K562 (cell line): ENCODE measurements at regions not wholly inside any gene's neighbourhood (a gene's known extent, or its start where the extent isn't known, plus 50 kb on each side); places are given as distances from the start of the nearest gene placed in this dataset.

Experiments used
- ATAC-seq: fragments of 200-7000 bp; cut with Tn5 transposase; 3 replicates; pipeline ENCODE4 v1.9.1; 2020; ENCODE audit warnings: moderate library complexity
- BruUV-seq: library from RNA; stranded (reverse); fragments of 400-500 nt; replicated peaks from 2 replicates; lab custom pipeline; 2021; lab: Mats Ljungman, UMichigan
- CTCF ChIA-PET: fragments of 300-600 bp; formaldehyde crosslinking; extraction: SDS; loops from one replicate; lab custom pipeline; 2021; ENCODE audit warnings: low intra/inter-chr PET ratio; lab: Yijun Ruan, JAX
- POLR2A ChIA-PET: fragments of 300-600, 350-650 bp; sonication (Branson Sonifier 250); formaldehyde crosslinking; extraction: SDS; loops from one replicate; lab custom pipeline; 2021; ENCODE audit warnings: antibody characterized with exemption, inconsistent platforms; lab: Yijun Ruan, JAX
- DNase-seq, 4 experiments: peaks; one replicate each; pipeline versions ENCODE4 v3.0.0 to v3.0.0-alpha.2; 2011 to 2018; ENCODE audit warnings: low spot score in 3 of 4, mixed read lengths in 3 of 4; ENCODE audit errors: extremely low read depth in 1 of 4
- FAIRE-seq: peaks from 2 replicates; lab custom pipeline; 2011; peaks lifted over from hg19 to GRCh38; lab: Jason Lieb, UNC
- H2AFZ ChIP-seq: 2 replicates; pipeline ENCODE4 v1.6.0; 2011; ENCODE audit warnings: low read depth, low read length, control low read depth, inconsistent platforms
- H3K27ac ChIP-seq: fragments of 200-600 bp; 3 replicates; pipeline ENCODE4 v1.8.0; 2011; ENCODE audit warnings: low read depth, mild to moderate bottlenecking, control low read depth, inconsistent platforms, low read length, moderate library complexity, mixed read lengths; ENCODE audit errors: extremely low read depth
- H3K27me3 ChIP-seq, 2 experiments: fragments of 300-600 bp in 1 of 2; 2 replicates in 1 of 2; 3 replicates in 1 of 2; pipeline versions ENCODE4 v1.6.0 to v1.8.0; 2011; ENCODE audit warnings: inconsistent platforms in 2 of 2, low read length in 2 of 2, mild to moderate bottlenecking in 1 of 2, mixed read lengths in 1 of 2, moderate library complexity in 1 of 2; ENCODE audit not compliant: control insufficient read depth in 2 of 2, insufficient read depth in 2 of 2
- H3K36me3 ChIP-seq: fragments of 300-600 bp; 3 replicates; pipeline ENCODE4 v1.8.0; 2011; ENCODE audit warnings: mild to moderate bottlenecking, low read length, inconsistent platforms; ENCODE audit not compliant: control insufficient read depth, insufficient read depth
- H3K4me1 ChIP-seq, 2 experiments: fragments of 200-600 bp in 1 of 2; replicated peaks in 1 of 2; 2 replicates in 1 of 2; 3 replicates in 1 of 2; pipeline versions ENCODE4 v1.5.1 to v1.8.0; 2011; ENCODE audit warnings: inconsistent platforms in 2 of 2, low read length in 2 of 2, mild to moderate bottlenecking in 1 of 2, mixed read lengths in 1 of 2, moderate library complexity in 1 of 2; ENCODE audit not compliant: control insufficient read depth in 2 of 2, insufficient read depth in 2 of 2
- H3K4me2 ChIP-seq: 2 replicates; pipeline ENCODE4 v1.6.1; 2011; ENCODE audit warnings: low read length, control low read depth, inconsistent platforms, mixed read lengths; ENCODE audit not compliant: insufficient read depth
- H3K4me3 ChIP-seq: fragments of 200-600 bp; sonication (generic), shearing (Covaris generic); 2 replicates; pipeline ENCODE4 v1.5.1; 2016; ENCODE audit warnings: control low read depth, inconsistent platforms
- H3K79me2 ChIP-seq: fragments of 200-600 bp; 3 replicates; pipeline ENCODE4 v1.8.0; 2011; ENCODE audit warnings: low read length, inconsistent platforms; ENCODE audit not compliant: control insufficient read depth, insufficient read depth
- H3K9ac ChIP-seq, 2 experiments: 2 replicates each; pipeline versions ENCODE4 v1.6.0 to v1.6.1; 2011; ENCODE audit warnings: low read depth in 2 of 2, low read length in 2 of 2, control low read depth in 1 of 2, inconsistent platforms in 1 of 2, mild to moderate bottlenecking in 1 of 2, mixed read lengths in 1 of 2; ENCODE audit not compliant: insufficient read depth in 1 of 2
- H3K9me1 ChIP-seq: one replicate; pipeline ENCODE4 v1.6.0; 2011; ENCODE audit warnings: inconsistent platforms, mild to moderate bottlenecking, low read length, moderate library complexity; ENCODE audit not compliant: control insufficient read depth, insufficient read depth
- H3K9me3 ChIP-seq: replicated peaks from 2 replicates; pipeline ENCODE4 v1.5.1; 2011; ENCODE audit warnings: low read depth, low read length, inconsistent platforms; ENCODE audit not compliant: control insufficient read depth, insufficient read depth
- H4K20me1 ChIP-seq: replicated peaks from 2 replicates; pipeline ENCODE4 v1.6.1; 2011; ENCODE audit warnings: low read length, inconsistent platforms, mixed read lengths; ENCODE audit not compliant: control insufficient read depth, insufficient read depth
- CEBPG ChIP-seq, 3 experiments: fragments of 200-800 bp in 1 of 3; sonication (Bioruptor generic) in 1 of 3; sonication (generic) in 1 of 3; formaldehyde crosslinking in 1 of 3; IDR thresholded peaks in 2 of 3; conservative IDR thresholded peaks in 1 of 3; 2 replicates each; pipeline versions ENCODE4 v1.6.1 to v1.8.0; 2016 to 2022; ENCODE audit warnings: missing compliant biosample characterization in 2 of 3, missing genetic modification characterization in 2 of 3, mild to moderate bottlenecking in 1 of 3, missing genetic modification reagents in 1 of 3
- SMAD4 ChIP-seq: fragments of 250-450 bp; sonication (Bioruptor Pico); conservative IDR thresholded peaks from 2 replicates; pipeline ENCODE4 v1.8.0; 2021; ENCODE audit warnings: inconsistent platforms, mild to moderate bottlenecking, moderate library complexity
- SRSF7 ChIP-seq: fragments of 200-400 bp; formaldehyde crosslinking; optimal IDR thresholded peaks from 2 replicates; pipeline ENCODE3; 2017; ENCODE audit warnings: mild to moderate bottlenecking, low read depth, low read length
- ZNF408 ChIP-seq: fragments of 250-450 bp; sonication (Bioruptor Pico); IDR thresholded peaks from 2 replicates; pipeline ENCODE4 v1.4.0; 2020; ENCODE audit warnings: low read depth, mild to moderate bottlenecking, moderate library complexity
- ZNF785 ChIP-seq: fragments of 250-450 bp; sonication (Bioruptor Pico); IDR thresholded peaks from 2 replicates; pipeline ENCODE4 v1.4.0; 2020; ENCODE audit warnings: mild to moderate bottlenecking
- WGBS: fragments of 100-300 bp; shearing (Covaris generic); methylation state at CpG from one replicate; pipeline ENCODE4 v1.1.6; 2016; ENCODE audit warnings: low coverage, mixed read lengths; ENCODE audit not compliant: insufficient coverage; ENCODE audit errors: missing lambda C conversion rate; 5-methylcytosine and 5-hydroxymethylcytosine counted together
- in situ Hi-C: fragments of 300-500 bp; cut with MboI; formaldehyde crosslinking; loops from 4 replicates; pipeline ENCODE4 v1.15.0; 2018; ENCODE audit warnings: inconsistent platforms, mixed read lengths
- intact Hi-C: fragments of 100-400 bp; cut with micrococcal nuclease; formaldehyde crosslinking; loops from 2 replicates; pipeline ENCODE4 v1.14.2; 2022
- TF ChIP-seq, protein P1 (sequence below): sonication (generic); formaldehyde crosslinking; IDR thresholded peaks from 2 replicates; pipeline ENCODE4 v1.9.0; 2022; ENCODE audit warnings: mild to moderate bottlenecking, missing genetic modification reagents
- TF ChIP-seq, protein P2 (sequence below): fragments of 250-450 bp; sonication (Bioruptor Pico); IDR thresholded peaks from 2 replicates; pipeline ENCODE4 v1.4.0; 2020; ENCODE audit warnings: mild to moderate bottlenecking
- TF ChIP-seq, protein P3 (sequence below): fragments of 450-650 bp; IDR thresholded peaks from 2 replicates; pipeline ENCODE4 v1.6.1; 2016; ENCODE audit warnings: low read depth, mild to moderate bottlenecking, moderate library complexity

DNA sequence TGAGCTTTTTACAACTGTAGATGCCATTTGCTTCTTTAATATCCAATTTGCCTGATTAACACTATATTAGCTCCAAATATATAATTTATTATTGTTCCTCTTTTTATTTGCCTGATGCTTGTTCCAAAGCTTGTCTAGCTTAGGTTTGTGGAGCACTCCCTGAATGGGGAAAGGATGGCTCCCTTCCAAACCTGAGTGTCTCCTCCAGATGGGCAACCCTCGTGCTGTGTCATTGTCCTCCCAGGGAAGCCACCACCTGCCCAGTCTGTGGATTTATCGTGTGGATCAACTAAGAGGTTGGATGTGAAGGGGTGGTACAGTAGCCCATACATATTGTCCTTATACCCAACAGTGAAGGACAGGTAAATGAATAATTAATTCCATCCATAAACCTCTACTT, 404.9 kb downstream of the CDK5RAP2 start:
- in situ Hi-C loops (no loop called here), intact Hi-C loops (no loop called here)
- H3K4me2 ChIP-seq: no peak overlapping the region
- H3K27me3 ChIP-seq: no peaks in the 10 kb centered on the region
- H3K4me1 ChIP-seq: no peaks in the 10 kb centered on the region
- H4K20me1 ChIP-seq: no peaks in the 10 kb centered on the region
- 0% methylated on average over 2 of the region's 2 CpGs for WGBS
- CTCF ChIA-PET: no interaction called here
- no peaks in the 10 kb centered on the region for H3K9me1 ChIP-seq
- ATAC-seq (no peak), FAIRE-seq (no peak), DNase-seq (no peak)
- BruUV-seq: no TSS peak
- TF ChIP-seq, protein P1, sequence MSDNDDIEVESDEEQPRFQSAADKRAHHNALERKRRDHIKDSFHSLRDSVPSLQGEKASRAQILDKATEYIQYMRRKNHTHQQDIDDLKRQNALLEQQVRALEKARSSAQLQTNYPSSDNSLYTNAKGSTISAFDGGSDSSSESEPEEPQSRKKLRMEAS (CRISPR knock-in tag): no peak
- TF ChIP-seq CEBPG (CRISPR knock-in tag; IDR thresholded peaks at IDR 0.05): no peak
- no peak for TF ChIP-seq CEBPG (tag; conservative IDR thresholded peaks at IDR 0.05 in 1 of 2, IDR thresholded peaks at IDR 0.05 in 1 of 2)
- TF ChIP-seq ZNF785: no peak
- TF ChIP-seq SRSF7: no peak
- TF ChIP-seq, protein P2, sequence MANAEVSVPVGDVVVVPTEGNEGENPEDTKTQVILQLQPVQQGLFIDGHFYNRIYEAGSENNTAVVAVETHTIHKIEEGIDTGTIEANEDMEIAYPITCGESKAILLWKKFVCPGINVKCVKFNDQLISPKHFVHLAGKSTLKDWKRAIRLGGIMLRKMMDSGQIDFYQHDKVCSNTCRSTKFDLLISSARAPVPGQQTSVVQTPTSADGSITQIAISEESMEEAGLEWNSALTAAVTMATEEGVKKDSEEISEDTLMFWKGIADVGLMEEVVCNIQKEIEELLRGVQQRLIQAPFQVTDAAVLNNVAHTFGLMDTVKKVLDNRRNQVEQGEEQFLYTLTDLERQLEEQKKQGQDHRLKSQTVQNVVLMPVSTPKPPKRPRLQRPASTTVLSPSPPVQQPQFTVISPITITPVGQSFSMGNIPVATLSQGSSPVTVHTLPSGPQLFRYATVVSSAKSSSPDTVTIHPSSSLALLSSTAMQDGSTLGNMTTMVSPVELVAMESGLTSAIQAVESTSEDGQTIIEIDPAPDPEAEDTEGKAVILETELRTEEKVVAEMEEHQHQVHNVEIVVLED (CRISPR knock-in tag): no peak
- no peak for TF ChIP-seq ZNF408 (CRISPR knock-in tag)
- TF ChIP-seq, protein P3, sequence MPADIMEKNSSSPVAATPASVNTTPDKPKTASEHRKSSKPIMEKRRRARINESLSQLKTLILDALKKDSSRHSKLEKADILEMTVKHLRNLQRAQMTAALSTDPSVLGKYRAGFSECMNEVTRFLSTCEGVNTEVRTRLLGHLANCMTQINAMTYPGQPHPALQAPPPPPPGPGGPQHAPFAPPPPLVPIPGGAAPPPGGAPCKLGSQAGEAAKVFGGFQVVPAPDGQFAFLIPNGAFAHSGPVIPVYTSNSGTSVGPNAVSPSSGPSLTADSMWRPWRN: no peak
- no peak for TF ChIP-seq SMAD4
- no peak overlapping the region for H3K9ac ChIP-seq
- POLR2A ChIA-PET: no interaction called here
- H3K36me3 ChIP-seq: no peaks in the 10 kb centered on the region
- no peak overlapping the region for H3K27ac ChIP-seq
- H2AFZ ChIP-seq: no peak overlapping the region
- H3K9me3 ChIP-seq: no peaks in the 10 kb centered on the region
- H3K79me2 ChIP-seq: no peaks in the 10 kb centered on the region
- H3K4me3 ChIP-seq: no peak overlapping the region
